GM04503 (cell line): ENCODE measurements at regions not wholly inside any gene's neighbourhood (a gene's known extent, or its start where the extent isn't known, plus 50 kb on each side); places are given as distances from the start of the nearest gene placed in this dataset.
A peak's percentile ranks its signal among the peaks of the same experiment; 100 is the strongest.

ENCODE experiments used
- DNase-seq: peaks from one replicate; pipeline ENCODE4 v3.0.0-alpha.2; 2012; ENCODE audit warnings: low read depth

DNA sequence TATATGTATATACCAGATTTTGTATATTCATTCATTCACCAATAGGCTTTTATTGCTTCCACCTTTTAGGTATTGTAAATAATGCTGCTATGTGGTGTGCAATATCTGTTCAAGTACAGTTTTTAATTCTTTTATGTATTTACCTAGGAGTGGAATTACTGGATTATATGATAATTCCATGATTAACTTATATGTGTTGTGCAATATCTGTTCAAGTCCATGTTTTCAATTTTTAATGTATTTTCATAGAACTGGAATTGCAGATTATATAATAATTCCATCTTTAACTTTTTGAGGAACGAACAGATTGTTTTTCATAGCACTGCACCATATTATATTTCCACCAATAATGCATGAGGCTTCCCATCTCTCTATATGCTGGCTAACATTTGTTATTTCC lies 50.6 kb upstream of the L3MBTL4 start:
- DNase-seq, result no peak

DNA sequence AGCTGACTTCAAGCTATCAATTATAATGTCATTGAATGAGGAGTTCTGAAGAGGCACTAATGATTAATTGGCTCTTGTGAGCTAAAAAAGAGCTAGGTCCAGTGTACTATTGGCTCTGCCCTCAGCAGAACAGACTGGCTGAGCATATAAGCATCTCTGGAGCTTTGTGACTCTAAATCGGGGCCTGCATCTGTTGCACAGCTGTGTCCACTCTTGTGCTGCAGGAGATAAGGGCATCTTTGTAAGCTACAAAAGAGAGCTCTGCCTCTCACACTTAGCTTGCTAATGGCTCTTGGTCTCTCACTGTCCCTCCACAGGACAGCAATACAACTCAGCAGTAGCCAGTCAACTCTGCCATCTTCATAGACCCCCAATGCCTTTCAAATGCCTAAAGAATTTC lies 61.5 kb upstream of the L3MBTL4 start:
- DNase-seq, result no peak

DNA sequence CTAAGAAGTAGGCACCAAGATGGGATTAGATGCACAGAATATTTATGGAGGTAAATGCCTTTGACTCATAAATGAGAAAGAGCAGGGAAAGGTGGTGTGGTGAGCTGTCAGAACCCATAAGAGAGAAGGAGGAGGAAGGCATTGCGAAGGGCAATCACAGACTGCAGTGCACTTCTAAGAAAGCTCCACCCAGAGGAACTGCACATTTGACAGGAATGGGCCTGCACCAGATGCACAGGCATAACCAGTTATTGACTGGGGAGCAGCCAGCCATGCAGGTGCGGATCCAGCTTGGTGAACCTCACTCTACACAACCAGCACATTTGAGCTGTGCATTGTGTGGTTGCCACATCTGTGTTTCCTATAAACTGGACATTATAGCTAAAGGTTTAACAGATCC lies 62.2 kb upstream of the L3MBTL4 start:
- DNase-seq, result no peak

DNA sequence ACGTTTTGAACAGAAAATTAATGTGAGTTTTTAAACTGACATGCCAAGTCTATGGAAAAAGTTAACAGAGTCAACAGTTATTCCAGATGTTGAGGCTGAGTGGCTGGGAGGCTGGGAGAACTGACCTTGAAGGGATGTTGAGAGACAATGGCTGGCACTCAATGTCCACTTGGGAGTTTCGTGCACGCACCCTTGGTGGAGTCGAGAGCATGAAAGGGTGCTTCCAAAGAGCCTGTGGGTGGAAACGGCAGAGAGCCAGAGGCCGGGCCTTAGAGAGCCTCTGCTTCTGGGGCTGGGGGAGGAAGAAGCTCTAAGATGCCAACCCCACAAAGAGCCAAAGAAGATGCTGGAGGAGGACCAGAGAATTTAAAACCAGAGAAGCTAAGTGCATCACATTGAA lies 63.4 kb upstream of the L3MBTL4 start:
- no peak for DNase-seq

DNA sequence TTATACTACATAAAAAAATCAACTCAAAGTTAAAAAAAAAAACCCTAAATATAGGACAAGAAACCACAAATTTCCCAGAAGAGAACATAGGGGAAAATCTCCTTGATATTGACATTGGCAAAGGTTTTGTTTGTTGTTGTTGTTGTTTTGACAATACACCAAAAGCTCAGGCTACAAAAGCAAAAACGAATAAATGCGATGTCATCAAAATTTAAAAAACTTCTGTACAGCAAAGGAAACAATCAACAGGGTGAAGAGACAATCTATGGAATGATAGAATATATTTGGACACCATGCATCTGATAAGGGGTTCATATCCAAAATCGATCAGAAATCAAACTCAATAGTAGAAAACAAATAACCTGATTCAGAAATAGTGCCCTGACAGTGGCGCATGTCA lies 65.0 kb upstream of the L3MBTL4 start:
- no peak for DNase-seq

DNA sequence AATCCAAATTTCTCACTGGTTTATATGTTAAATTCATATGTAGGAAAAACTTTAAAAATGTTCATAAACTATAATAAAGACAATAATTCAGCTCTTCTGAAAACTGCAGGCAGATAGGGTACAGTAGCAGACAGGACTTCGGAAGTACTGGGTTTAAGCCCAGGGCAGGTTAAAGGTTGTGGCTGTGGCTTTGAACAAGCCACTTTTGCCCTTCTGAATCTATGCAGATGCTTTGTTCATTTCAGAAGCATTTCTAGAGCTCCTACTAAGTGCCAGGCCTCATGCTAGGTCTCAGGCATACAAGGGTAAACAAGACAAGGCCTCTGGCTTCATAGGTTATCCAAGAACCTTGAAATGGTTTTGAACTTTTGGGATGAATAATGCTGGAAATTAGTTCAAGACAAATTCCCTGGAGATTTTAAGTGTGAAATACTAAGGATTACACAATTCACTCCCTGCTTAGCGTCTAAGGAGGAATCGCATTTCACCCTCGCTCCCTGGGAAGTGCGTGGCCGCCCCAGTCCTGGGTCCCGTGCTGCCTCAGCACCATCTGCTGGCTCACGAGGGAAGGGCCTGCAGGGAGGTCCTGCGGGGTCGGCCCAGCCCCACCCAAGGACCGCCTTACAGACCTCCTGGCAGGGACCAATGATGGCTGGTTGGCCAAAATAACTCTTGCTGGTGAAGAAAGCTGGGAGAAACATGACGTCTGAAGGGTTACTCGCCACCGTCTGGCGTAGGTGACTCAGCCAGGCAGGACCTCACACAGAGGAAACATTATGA lies 67.7 kb upstream of the L3MBTL4 start:
- peak; percentile 12 for DNase-seq

DNA sequence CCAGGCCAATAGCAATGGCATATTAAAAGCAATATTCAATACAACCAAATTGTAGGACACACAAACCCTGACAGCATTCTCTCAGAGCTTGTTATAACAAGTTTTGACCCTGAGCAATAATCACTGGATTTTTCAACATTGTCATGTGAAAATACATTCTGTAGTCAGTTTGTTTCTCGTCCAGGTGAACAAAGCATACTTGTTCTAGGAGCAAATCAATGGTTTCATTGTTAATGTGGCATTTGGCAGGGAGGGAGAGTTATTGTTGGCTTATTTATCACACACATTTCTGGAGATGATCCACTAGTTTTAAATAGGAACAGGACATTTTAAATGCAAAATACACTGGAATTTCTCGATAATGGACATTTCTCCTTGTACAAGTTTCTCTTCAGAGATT lies 69.9 kb upstream of the L3MBTL4 start:
- DNase-seq, result no peak

DNA sequence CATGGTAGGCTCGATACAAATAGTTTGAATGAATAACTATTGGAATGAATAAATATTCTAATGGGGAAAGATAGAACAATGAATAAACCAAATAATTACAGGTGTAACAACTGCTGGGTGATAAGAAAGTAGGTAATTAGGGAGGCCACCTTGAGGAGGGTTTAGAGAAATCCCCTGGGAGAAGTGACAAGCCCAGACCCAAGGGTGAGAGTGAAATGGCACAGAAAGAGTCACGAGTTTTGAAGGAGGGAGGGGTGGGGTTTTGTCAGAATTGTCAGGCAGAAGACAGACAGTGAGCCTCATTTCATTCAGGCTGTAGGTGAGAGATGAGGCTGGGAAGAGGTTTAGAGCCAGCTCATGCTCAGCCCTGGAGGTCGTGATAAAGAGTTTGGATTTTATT lies 71.6 kb upstream of the L3MBTL4 start:
- no peak for DNase-seq

DNA sequence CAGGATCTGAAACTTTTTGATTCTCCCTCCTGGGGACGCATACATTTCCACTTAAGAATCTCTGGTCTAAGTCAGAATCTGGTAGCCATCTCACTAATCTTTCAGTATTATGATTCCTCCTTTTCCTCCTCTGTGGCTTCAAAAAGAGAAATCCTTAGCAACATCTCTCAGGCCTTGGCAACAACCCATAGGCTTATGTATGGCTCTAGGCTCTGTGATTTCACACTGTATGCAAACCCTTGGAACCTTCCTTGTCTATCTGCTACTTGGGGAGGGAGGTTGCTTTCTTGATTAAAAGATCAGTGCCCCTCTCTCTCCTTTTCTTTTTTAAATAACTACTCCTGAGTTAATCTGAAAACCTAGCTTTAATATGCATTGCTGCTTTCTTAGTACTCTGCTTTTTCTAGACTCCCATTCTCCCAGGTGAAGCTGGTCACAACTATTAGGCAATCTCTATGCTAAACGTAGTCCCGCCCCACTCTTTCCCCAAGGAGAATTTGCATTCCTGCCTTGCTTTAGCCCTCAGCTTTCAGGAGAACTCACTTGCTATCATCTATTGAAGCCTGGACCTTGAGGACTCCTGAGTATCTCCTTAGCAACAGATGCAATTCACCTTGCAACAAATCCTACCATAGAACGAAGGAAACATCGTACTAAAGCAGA lies 72.2 kb upstream of the L3MBTL4 start:
- no peak for DNase-seq

DNA sequence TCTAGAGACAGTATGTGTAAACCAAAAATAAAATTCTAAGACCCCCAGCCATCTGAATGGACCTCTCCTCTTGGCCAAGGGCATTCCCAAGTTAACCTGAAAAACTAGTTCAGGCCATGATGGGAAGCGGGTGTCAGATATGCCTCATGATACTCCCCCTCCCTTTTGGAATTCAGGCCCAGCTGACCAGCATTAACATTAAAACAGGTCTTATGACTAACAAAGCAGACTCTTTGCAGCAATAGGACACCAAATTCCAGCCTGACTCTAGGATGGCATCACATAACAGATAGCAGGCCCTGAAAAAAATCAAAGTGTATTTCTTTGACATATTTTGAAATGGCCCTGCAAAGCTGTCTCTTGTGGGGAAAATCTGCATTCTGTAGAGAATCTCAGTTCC lies 73.3 kb upstream of the L3MBTL4 start:
- DNase-seq, result no peak

DNA sequence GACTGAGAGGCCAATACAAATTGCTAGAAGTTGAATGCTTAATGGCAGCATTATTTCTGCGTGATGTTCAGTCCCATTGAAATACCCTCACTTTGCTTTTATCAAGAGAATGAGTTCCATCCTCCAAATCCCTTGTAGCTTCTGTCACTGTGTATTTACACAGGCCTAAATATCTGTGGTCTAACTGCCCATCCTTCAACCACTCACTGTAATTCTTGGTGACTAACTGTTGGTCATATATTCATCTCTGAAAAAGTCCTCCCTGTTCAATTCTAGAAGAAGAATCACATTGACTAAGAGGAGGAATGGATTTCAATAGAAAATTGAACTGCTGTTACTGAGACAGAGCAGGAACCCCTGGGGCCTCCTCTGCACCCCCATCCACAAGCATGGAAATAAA lies 74.2 kb upstream of the L3MBTL4 start:
- no peak for DNase-seq

DNA sequence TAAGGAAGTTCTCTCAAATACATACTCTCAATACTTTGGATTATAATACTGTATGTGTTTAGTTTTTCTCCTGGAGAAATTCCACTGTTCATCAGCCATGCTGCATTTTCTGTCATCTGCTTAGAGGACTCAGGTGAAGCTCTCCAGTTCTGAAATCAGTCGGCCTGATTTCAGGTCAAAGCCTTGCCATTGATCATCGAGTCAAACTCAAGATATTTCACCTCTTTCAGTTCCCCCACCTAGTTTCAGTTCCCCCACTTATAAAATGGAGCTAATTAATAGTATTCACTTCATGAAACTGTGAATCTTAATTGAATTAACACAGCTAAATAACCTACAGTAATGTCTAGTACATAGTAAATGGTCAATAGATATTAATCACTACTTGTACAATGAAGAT lies 75.3 kb upstream of the L3MBTL4 start:
- DNase-seq, result no peak

DNA sequence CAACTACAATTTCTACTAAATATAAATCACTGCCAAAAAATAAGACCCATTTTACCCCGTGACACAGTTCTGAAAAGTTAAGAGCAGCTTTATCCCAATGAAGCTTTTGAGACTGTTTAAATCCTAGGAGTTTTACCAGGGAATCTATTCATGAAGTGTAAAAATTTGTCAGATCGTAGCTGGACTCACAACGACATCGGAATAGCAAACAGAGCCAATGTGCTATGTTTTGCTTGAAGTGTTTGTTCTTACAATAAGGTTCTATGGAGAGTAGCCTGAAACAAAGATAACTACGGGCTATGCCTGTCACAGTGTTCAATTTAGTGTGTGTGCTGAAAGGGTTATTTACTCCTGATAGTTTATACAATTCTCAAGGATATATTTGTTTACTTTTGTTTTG lies 78.5 kb upstream of the L3MBTL4 start:
- no peak for DNase-seq

DNA sequence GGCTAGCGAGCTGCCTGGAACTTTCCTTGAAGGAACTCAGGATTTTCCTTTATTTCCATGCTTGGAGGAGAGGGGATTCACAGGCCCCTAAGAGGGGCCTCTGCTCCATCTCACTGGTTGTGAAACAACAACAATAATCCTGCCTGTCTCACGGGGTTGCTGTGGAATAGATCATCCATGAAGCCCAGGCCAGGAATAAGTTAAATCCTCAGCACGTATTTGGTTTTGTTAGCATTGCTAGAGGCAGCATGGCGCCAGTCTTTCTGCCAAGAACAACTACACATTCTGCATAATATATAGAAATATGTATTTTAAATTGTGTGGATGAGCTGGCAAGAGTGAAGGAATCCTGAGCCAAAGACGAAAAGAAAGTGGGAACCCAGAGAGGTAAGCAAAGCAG lies 80.8 kb upstream of the L3MBTL4 start:
- no peak for DNase-seq

DNA sequence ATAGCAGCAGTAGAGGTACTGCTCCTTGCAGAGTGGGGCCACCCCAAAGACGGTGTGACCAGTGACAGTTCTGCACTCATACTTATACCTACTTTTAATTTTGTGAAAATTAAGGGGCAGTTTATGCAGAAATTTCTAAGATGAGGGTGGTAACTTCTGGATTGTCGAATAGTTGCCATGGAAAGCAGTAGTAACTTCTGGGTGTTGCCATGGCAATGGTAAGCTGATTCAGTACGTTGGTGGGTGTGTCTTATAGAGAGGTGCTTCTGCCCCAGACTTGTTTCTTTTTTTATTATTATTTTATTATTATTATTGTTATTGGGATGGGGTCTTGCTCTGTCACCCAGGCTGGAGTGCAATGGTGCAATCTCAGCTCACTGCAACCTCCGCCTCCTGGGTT lies 82.8 kb upstream of the L3MBTL4 start:
- no peak for DNase-seq

DNA sequence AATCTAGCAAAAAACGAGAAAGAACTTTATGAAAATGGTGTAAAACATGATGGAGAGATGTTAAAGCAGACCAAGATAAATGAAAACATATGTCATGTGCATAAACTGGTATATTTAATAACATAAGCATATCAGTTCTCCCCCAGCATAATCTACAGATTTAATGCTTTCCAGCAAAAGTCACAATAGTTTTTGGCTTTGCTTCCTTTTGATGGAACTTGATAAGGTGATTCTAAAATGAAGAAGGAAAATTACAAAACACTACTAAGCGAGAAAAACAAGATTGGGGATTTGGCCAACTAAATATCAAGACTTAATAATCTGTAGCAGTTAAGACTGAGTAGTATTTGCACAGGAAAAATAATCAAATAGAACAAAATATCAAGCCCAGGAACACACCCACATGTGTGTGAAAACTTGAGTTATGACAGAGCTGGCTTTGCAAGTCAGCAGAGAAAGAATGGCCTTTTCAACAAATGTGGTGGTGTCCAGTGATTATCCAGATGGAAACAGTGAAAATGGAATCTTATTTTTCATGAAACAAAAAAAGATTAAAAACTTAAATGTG lies 83.7 kb upstream of the L3MBTL4 start:
- DNase-seq, result no peak

DNA sequence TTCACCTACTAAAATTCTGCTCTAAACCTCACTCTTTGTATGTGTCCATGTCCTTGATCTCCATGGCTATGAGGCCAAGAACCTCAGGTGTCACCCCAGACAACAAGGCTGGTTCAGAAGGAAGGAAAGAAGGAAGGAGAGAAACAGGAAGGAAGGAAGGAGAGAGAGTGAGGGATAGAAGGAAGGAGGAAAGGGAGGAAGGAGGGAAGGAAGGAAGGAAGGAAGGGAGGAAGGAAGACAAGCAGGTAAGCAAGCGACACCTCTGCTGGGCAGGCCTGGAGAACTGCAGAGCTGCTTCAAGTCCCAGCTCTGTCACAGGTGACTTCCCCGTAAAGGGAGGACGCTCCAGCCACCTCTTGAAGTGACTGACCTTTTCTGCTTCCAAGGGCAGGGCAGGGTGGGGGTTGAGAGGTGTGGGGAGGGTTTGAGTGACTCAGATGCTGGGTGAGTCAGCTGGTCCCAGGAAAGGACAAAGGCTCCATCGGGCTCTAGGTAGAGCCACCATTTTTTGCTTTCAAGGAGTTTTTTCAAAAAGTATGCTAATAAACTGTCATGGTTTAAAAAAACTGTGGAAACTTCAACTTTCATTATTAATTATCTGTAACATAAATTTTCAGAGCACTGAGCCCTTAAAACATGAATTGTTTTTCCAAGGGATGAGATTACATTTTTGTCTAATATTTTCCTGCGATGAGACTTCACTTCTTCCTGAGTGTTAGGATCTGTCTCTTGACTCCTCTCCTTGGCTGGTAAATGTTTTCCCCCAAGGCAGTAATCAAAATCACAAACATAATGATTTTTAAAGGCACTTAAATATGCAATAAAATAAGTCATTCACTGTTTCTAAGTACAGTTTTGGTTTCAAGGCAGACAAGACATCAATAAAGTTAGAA lies 90.1 kb upstream of the L3MBTL4 start:
- no peak for DNase-seq

DNA sequence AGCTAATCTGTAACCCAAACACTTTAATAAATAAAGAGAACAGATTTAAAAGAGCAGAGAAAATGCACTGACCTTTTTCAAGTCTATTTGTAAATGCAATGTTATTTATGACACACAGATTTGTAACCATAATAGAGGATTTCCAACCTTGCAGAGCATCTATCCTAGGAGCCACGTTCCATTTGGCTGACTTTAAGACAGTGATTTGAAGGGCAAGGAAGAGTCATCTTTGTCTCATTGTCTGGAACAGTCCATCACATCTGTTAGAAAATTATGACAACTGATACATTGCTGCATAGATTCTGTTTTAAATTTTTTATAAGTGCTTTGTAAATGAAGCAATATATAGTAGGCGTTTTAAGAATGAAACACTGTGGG lies 90.8 kb upstream of the L3MBTL4 start:
- no peak for DNase-seq

DNA sequence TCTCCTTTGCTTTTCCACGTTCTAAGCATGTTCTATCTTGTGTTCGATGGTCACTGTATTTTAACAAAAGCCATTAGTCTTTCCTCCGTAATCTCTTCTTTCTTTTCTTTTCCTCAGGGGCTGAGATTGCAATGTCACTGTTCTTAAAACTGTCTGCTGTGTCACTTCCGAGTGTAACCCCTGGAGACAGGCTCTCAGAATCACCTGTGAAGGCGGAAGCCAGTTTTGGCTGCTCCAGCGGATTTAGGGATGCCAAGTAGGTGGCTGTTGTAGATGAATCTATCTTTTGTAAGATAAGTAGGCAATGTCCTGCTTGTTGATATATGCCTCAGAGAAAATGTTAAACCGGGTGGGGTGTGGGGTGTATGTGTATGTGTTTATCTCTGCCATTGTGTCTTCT lies 94.7 kb upstream of the L3MBTL4 start:
- no peak for DNase-seq

DNA sequence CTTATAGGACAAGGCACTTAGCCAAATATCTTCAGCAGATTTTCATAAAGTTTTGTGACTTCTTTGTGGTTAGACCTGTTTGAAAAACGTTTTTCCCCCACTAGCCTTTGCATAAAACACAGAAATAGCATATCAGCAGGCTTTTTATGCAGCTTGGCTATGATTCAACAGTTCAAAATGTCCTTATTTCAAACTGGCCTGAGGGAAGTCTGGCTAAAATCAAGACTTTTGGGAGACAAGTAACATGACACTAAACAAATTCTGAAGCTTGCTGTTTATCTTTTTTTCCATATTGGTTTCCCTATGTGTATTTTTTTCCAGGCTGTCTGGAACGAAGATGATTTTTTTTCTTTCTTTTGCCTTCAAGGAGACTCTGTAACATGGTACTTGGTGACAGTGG lies 95.1 kb upstream of the L3MBTL4 start:
- DNase-seq, result no peak

DNA sequence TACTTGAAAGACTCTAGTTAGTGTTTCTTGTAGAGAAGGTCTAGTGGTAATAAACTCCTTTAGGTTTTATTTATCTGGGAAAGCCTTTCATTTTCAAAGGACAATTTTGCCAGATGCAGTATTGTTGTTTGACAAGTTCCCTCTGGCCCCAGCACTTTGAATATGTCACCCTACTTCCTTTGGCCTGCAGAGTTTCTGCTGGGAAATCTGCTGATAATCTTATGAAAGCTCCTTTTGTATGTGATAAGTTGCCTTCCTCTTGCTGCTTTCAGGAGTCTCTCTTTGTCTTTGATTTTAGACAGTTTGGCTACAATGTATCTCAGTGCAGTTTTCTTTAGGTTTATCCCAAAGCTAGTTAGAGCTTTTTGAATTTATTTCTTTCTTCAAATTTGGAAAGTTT lies 106.2 kb upstream of the L3MBTL4 start:
- DNase-seq, result no peak

DNA sequence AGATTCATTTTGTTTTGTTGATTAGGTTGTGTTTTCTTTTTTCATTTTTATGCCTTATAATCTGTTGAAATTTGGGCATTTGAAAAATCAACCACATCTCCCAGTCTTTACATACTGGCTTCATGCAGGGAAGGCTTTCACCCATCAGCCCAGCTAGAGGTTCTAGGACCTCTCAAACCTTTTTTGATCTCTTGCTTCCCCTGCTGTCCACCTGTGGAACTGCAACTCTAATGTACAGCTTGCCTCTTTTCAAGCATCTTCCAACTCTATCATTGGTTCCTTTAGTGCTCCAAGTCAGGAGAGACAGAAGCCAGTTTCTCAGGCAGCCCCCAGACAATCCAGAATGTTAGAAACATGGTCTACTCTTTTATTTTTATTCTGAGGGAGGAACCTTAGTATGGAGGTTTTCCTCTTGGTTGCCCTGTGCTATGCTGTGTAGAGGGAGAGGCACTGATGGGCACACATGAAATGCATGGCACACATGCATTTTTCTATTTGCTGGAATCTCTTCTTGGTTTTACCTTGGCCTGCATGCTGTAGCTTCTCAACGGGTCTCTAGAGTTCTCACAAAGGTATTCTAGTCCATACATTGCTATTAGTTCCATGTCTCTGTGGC lies 107.2 kb upstream of the L3MBTL4 start:
- no peak for DNase-seq
